HG02610 (cell line): ENCODE measurements at regions not wholly inside any gene's neighbourhood (a gene's known extent, or its start where the extent isn't known, plus 50 kb on each side); places are given as distances from the start of the nearest gene placed in this dataset.

Experiments
- ATAC-seq: cut with Tn5 transposase; IDR thresholded peaks from one replicate; pipeline ENCODE4 v1.9.1; 2021; ENCODE audit warnings: mild to moderate bottlenecking, moderate library complexity; ENCODE audit not compliant: unreplicated experiment

DNA sequence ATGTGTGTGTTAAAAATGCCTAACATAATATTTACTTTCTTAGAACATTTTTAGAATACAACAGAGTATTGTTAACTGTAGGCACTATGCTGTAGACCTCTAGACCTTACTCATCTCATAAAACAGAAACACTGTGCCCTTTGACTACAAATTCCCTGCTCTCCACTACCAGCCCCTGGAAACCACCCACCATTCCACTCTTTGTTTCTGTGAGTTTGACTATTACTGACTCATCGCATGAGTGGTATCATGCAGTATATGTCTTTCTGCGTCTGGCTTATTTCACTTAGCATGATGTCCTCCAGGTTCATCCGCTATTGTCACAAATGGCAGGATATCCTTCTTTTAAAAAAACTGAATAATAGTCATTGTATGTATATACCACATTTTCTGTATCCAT lies 216.7 kb upstream of the CFAP20DC start:
- ATAC-seq = no peak

DNA sequence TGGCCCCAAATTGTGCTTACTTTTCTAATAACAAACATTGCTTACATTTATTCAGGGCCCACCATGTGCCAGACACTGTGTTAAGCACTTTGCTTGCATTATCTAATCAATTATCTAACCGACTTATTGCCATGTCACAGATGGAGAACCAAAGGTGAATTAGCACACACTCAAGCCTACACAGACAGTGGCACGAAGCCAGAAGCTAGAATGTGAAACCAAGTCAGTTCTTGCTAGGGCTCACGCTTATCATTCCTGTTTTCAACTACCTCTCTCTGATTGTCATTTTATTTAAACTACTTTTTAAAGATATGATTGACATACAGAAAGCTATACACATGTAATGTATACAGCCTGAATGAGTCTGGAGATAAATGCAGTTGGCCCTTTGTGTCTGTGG lies 215.7 kb upstream of the CFAP20DC start:
- ATAC-seq = no peak

DNA sequence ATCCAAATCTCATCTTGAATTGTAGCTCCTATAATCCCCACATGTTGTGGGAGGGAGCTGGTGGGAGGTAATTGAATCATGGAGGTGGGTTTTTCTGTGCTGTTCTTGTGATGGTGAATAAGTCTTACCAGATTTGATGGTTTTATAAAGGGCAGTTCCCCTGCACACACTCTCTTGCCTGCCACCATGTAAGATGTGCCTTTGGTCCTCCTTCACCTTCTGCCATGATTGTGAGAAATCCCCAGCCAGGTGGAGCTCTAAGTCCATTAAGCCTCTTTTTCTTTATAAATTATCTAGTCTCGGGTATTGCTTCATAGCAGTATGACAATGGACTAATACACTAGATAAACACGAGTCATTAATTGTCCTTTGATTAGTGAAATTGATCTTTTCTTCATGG lies 214.5 kb upstream of the CFAP20DC start:
- ATAC-seq = no peak

DNA sequence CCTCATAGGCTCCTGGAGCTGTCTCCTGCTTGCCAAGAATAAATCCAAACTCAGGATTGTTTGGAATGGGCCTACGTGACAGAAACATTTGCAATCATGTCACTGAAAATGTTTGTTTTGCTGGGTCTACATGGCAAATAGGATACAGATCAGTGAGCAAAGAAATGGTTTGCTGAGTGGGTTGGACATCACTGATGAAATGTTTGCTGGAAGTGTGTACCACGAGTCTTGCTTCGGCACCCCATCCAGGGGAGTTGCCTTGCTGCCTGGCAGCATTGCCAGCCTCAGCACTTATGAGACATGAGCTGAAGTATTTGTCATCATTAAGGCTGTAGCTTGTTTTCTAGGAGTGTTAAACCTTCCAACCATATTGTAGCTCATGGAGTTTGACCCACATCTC lies 213.3 kb upstream of the CFAP20DC start:
- ATAC-seq = no peak

DNA sequence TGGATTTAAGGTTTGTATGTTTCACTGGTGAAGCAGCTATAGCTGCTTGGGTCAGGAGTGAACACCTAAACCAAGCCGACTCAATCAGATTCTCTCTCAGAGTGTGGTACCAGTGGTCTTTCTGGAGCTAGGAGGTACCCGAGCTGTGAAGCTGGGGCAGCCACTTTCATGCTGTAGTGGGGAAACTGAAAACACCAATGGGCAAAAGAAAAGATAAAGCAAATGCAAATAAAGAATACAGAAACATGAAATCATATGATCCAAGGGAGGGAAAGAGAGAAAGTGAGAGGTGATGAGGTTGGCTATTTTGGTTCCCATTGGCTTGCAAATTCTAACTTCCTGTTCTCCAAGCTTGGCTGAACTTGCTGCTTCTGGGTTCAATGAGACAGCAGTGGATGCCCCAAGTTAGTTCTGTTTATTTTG lies 212.3 kb upstream of the CFAP20DC start:
- ATAC-seq = peak; percentile 75

DNA sequence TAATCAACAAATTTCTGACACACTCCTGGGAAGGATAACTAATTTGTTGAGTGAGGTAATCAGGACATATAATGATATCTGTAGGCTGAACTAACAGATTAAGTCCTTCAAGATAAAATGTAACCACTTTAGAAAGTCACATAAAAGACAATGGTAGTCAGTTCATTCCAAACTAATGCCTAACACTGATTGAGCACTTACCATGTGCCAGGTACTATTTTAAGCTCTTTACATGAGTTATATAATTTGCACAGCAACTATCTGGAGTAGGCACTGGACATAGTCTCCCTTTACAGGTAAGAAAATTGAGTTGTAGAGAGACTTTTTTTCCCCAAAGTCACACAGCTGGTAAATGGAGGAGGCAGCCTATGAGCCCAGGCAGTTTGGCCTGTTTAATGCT lies 211.2 kb upstream of the CFAP20DC start:
- ATAC-seq = no peak

DNA sequence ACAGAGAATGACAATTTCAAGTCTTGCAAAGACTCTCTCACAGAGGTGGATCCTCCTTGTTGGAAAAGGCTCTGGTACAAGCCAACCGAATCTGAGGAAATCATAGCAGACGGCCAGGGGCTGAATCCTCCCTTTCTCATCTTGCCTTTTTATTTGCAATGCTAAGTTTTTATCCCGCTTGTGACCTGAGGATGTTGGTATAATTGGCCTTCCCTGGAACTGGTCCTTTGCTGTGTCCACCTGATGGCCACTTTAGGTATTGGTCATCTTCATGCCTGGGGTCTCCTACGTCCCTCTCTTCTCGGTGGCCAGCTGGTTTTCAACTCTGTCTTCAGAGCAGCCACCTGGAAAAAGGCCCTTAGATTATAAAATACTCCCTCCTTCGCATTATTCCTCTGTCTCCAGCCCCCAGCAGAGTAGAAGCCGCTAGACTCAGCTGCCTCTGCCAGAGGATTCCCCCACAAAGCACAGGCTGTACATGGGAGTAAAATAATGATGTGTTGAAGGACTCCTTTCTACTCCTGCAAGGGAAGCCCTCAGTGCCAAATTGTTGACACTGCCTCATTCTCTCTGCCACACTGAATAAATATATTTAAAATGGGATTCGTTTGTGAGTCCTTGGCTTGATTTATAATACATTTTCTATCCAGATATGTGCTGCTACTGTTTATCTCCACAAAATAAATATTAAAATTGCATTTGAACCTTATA lies 208.9 kb upstream of the CFAP20DC start:
- no peak for ATAC-seq

DNA sequence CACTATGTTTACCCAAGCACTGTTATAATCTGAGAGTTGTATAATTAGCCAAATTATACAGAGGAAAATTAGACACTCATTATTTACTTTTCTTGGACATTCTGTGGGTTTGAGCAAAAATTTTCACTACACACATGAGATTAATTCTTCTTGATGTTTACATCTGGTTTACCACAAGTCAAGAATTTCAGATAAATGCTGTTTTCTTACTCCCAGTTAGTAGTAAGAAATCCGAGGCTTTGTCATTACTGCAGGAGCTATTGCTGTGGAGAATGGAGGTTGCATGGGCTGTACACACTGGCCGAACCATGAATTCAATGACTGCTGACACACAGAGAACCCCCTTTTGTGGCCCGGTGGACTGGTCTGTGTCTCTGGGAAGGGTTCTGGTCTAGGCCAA lies 207.7 kb upstream of the CFAP20DC start:
- no peak for ATAC-seq

DNA sequence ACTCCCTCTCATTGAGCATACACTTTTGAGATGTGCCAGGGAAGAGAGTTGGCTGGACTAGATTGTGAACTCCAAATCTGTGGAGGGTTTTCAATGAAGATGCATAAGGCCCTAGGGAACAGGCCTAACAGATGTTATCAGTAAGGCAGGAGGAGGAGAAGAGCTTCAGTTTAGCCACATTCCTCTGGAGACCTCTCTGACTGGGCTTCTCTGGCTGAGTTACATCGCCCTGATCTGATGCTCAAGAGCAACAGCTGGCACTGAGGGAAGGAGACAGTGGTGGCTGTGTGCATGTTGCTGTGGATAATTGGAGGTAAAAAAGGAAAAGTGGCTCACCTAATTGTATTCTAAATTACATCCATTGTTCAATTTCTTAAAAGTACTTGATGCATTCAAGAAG lies 206.4 kb upstream of the CFAP20DC start:
- ATAC-seq = no peak

DNA sequence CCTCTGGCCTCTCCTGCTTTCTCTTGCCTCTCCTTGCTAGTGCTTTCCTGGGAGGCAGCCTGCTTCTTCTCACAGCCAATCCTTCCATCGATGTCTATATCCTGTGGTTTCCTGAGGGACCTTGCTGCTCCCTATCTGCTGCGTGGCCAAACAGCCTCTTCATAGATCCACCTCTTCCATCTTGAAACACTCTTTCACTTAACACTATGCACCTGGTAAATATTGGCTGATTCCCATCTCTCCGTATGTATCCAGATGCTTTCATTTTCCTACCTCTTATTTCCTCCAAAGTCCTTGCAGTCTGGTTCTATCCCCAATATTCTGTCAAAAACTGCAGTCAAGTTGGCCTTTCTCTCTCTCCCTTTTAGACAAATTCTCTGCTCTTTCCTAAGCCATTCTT lies 205.2 kb upstream of the CFAP20DC start:
- ATAC-seq = no peak

DNA sequence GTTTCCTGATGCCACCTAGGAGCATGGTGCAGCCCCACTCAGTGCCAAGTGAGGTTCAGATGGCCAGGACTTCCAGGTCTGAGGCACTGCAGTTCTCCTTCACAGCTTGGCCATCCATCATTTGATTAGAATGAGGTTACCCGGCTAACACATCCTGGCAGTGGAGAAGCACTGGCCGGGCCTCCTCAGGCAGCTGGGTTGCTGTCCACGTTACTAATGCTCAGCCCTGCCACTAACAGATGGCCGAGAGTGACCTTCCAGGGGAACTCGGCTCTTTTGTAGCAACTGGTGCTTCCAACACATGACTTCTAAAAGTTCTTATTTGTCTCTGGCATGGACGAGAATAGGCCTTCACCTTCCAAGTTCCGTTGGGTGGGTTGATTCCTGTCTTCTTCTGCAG lies 204.6 kb upstream of the CFAP20DC start:
- ATAC-seq = no peak

DNA sequence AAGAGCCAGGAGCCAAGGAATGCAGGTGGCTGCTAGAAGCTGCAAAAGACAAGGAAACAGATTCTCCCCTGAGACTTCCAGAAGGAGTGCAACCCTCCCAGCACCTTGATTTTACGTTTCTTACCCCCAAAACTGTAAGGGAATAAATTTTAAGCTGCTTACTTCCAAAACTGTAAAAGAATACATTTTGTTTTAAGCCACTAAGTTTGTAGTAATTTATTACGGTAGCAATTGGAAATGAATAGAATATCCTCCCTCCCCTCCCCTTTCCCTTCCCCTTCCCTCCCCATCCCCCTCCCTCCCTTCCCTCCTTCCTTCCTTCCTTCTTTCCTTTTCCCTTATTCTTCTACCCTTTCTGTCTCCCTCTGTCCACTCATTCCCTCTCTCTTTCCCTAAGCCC lies 203.7 kb upstream of the CFAP20DC start:
- no peak for ATAC-seq

DNA sequence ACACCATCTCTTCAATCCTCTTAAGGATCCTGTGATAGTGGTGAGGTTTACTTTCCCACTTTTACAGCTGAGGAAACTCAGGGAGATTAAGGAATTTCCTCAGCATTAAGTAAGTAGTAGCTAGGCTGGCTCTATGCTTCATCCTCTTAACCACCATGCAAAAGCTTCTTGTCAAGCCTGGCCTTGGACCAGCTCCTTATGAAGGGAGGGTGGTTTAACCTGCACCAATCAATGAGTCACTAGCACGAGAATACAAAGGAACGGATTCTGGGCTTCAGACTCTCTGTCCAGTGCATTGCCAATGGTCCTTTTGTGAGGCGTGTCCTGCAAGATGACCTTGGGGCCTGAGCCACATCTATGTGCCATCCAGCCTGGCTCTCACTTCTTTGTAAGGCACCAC lies 202.0 kb upstream of the CFAP20DC start:
- ATAC-seq = no peak

DNA sequence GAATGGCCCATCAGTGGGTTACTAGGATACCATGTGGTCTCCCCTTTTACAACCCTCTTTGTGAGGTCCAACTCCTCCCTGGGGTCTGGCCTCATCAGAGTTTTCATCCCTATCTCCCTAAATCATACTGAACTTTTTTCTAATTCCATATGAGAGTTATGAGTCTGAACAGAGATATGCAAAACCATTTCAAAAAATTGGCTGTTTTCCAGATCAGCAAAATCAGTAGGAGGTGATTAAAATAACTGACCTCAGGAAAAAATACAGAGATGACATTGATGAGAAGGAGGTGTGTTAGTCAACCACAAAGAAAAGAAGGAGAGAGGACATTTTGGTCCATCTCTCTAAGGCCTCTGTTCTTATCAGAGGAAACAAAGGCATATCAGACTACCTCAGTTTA lies 200.8 kb upstream of the CFAP20DC start:
- no peak for ATAC-seq

DNA sequence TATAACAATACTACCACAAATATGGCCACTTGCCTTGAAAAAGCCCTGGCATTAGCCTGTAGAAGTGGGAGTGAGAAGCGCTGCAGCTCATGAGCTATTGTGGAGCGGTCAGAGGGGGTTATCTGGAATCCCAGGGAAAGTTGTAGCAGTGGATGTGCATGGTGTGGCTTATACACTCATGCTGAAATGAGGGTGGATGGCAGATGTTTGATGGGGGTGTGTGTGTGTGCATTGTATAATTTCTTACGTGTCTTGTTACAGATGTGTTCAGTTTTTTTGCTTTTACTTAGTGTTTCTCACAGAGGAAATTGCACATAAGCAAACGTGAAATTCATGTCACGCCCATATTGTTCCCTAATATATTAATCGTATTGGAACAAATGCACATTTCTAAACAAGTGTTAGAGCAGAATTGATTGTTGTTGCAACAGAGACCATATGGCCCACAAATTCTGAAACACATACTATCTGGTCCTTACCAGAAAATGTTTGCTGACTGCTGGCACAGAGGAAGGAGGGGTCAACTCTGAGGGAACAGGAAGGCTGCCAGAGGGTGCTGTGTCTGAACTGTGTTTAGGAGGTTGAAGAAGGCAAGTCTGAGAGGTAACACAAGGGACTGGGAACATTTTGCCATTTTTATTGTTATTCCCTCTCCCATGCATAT lies 200.0 kb upstream of the CFAP20DC start:
- no peak for ATAC-seq

DNA sequence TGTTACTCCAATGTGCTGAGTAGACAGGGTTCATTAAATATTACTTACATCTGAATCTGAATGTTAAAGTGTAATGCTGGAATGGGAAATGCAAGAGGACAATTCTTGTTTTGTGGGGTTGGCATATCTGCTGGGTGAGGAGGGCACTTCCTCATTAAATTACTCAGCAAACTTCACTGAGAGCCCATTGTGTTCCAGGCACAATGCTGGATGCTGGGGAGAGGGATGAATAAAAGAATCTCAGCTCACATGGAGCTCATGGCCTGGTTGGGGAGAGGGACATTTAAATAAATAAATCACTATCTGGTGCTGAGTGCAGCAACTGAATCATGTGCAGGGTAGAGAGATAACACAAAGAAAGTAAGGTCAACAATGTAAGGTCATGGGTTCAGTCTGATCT lies 199.2 kb upstream of the CFAP20DC start:
- no peak for ATAC-seq

DNA sequence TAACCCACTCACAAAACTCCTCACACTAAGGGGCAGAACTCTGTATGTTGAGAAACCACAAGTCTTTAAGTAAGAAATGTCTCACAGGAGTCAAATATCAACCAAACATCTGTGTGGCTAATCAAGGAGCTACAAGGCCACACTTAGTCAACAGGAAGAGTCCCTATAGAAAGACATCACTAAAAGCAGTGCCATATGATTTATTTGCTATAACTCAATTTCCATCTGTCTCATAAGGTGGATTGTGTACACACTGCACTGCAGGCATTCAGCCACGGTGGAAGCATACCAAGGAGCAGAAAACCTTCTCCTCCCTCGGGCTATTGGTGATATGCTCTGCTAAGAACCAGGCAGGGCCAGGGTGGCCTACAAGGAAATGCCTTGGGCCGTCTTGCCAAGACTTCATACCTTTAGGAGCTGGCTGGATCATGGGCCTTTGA lies 197.6 kb upstream of the CFAP20DC start:
- no peak for ATAC-seq

DNA sequence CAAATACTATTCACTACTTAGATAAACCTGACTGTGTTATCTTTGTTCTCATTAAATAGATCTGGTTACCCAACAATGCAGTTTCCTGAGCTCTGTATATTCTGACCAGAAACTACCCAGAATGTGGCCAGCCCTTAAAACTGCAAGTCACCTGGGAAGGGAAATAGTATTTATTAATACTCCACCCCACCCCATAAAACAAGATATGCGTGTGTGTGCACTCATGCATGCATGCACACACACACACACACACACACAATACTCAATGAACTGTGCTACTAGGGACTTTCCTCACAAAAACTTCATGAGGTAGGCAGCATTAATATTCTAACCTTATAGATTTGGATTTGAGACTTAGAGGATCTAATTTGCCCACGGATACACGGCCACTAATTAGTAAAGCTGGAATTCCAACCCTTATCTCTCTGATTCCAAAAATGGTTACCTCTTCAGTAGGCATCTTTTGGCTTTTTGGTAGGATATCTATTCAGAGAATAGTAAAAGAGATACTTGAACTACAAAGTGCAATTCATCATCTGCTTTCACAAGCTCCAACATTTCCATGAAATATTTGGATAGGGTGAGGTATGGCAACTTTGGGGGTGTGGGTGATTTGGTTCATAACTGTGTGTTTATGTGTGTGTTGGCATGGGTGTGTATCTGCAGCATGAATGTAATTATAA lies 197.0 kb upstream of the CFAP20DC start:
- ATAC-seq = no peak

DNA sequence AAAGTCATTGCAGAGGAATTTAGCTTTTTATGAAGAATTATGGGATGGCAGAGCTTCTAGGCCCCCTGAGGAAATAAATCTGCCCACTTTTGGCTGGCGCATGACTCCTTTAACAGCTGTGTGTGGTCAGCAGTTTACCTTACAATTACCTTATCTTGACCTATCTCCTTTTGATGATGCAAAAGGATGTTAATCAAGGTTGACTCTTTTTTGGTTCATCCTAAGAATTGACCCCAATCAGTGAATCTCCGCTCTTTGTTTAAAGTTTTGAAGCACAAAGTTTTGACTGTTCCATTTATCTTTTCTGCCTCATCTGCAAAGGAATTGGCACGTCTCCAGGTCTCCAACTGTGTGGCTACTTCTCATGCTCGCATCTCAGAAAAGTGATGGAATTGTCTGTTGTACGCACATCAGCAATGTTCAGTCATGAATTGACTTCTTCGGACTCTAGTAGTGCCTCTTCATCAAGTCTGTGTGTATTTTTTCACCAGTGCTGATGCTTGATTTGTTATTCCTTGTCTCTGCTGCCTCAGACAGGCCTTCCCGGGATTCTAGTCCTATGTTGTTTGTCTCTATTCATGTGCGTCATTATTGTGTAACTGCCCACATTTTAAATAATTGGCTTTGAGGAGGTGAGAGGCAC lies 196.2 kb upstream of the CFAP20DC start:
- no peak for ATAC-seq

DNA sequence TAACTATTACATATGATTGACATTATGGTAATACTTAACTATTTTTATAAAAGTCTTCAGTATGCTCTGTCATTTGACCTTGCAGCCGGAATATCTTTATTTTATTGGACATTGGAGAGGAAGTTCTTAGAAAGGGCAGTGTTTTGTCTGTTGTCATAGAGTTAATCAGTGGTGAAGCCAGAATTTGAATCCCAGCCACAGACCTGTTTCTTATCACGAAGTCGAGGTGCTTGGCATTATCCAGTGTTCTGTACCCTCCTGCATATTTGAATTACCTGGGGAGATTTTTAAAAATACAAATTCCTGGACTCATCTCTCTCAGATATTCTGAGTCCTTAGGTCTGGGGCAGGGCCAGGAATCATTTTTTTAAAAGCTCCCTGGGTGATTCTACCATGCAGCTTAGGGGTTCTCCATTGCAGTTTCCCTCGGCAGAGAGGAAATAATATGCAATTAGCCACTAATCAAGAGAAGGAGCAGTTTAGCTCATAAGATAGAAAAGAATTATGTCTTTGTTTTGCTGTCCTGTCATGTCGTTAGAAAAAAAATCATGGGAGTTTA lies 195.6 kb upstream of the CFAP20DC start:
- no peak for ATAC-seq

DNA sequence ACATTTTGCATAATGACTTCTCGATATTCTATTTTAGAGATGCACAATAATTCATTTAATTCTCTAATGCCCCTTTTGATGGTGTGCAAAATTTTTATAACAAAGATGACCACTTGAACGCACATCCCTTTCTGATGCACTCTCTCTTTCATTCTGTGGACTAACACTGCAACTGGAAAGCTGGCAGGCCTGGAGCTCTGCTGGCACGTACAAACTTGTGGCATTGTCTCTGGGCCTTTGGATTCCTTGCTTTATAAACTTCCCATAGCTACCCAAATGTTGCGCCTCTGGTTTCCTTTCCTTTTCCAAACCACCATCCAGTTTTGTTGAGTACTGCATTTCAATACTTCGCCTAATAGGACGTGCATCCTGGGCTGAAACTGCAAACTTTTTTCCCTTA lies 194.5 kb upstream of the CFAP20DC start:
- no peak for ATAC-seq
